Cardiac muscle cell (in vitro differentiated cells and primary cell): ENCODE measurements at regions not wholly inside any gene's neighbourhood (a gene's known extent, or its start where the extent isn't known, plus 50 kb on each side); places are given as distances from the start of the nearest gene placed in this dataset.

Experiments used
- DNase-seq, 2 donors: peaks; one replicate each; pipeline versions ENCODE4 v3.0.0 to v3.0.0-alpha.2; 2010 to 2017; ENCODE audit warnings: low read depth in 1 of 2, low spot score in 1 of 2
- H3K27ac ChIP-seq: fragments of 200-600 bp; sonication (generic); 2 replicates; pipeline ENCODE4 v1.5.1; 2016
- H3K27me3 ChIP-seq: fragments of 200-600 bp; sonication (generic); 2 replicates; pipeline ENCODE4 v1.6.0; 2016; ENCODE audit warnings: control low read depth
- H3K36me3 ChIP-seq: fragments of 200-600 bp; sonication (generic); 2 replicates; pipeline ENCODE4 v1.5.1; 2016; ENCODE audit warnings: control low read depth
- H3K4me1 ChIP-seq: fragments of 200-600 bp; sonication (generic); 2 replicates; pipeline ENCODE4 v1.8.1; 2017; ENCODE audit warnings: low read depth, mild to moderate bottlenecking, mixed run types
- H3K4me3 ChIP-seq: fragments of 200-600 bp; sonication (generic); 2 replicates; pipeline ENCODE4 v1.5.1; 2016; ENCODE audit warnings: mild to moderate bottlenecking
- H3K9me3 ChIP-seq: fragments of 200-600 bp; sonication (generic); 2 replicates; pipeline ENCODE4 v1.5.1; 2017; ENCODE audit warnings: low read depth, mild to moderate bottlenecking, control low read depth
- TF ChIP-seq, protein P1 (sequence below): IDR thresholded peaks from 2 replicates; pipeline ENCODE4 v1.5.1; 2012; ENCODE audit warnings: low read depth, mild to moderate bottlenecking, low read length

DNA sequence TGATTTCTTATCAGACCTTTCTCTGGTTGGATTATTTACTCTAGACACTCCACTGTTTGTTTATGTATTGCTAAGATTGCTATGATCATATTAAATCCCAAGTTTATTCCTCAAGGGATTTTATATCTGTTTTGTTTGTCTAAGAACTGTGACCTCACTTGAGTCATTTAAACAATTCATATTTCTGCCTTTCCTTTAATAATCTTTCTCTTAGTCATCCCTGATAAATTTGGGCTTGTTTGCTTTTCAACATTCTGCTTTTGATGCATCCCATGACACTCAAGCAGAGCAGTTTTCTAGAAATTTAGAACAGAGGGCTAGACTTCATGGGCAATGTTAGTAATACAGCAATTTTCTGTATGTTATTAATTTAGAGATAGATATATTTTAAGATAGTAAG, 231.6 kb upstream of the TNC start:
- TF ChIP-seq, protein P1, sequence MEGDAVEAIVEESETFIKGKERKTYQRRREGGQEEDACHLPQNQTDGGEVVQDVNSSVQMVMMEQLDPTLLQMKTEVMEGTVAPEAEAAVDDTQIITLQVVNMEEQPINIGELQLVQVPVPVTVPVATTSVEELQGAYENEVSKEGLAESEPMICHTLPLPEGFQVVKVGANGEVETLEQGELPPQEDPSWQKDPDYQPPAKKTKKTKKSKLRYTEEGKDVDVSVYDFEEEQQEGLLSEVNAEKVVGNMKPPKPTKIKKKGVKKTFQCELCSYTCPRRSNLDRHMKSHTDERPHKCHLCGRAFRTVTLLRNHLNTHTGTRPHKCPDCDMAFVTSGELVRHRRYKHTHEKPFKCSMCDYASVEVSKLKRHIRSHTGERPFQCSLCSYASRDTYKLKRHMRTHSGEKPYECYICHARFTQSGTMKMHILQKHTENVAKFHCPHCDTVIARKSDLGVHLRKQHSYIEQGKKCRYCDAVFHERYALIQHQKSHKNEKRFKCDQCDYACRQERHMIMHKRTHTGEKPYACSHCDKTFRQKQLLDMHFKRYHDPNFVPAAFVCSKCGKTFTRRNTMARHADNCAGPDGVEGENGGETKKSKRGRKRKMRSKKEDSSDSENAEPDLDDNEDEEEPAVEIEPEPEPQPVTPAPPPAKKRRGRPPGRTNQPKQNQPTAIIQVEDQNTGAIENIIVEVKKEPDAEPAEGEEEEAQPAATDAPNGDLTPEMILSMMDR = no peak
- H3K27me3 ChIP-seq = no peaks in the 10 kb centered on the region
- no peaks in the 10 kb centered on the region for H3K9me3 ChIP-seq
- H3K36me3 ChIP-seq = no peaks in the 10 kb centered on the region
- no peak for DNase-seq
- H3K27ac ChIP-seq = no peak overlapping the region
- no peaks in the 10 kb centered on the region for H3K4me1 ChIP-seq
- no peak overlapping the region for H3K4me3 ChIP-seq

DNA sequence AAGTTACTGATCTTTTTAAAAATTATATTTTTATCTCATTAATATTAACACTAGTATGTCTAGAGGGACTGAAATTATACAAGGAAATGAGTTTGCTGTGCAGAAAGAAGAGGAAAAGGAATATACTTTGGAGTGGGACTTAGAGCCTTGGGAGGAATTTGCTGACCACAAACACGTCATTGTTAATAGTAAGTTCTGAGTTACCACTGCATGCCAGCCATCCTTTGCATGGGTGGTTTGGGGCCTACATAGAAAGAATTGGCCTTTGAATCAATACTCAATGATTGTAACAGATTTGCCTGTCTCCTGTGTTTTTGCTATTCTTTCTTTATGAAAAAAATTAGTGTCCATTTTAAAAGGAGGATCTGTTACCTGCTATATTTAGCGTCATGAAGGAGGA, 232.6 kb upstream of the TNC start:
- H3K4me3 ChIP-seq = no peak overlapping the region
- H3K27me3 ChIP-seq = no peaks in the 10 kb centered on the region
- TF ChIP-seq, protein P1 = no peak
- no peak overlapping the region for H3K27ac ChIP-seq
- DNase-seq = no peak
- H3K4me1 ChIP-seq = no peaks in the 10 kb centered on the region
- H3K9me3 ChIP-seq = no peaks in the 10 kb centered on the region
- H3K36me3 ChIP-seq = no peaks in the 10 kb centered on the region

DNA sequence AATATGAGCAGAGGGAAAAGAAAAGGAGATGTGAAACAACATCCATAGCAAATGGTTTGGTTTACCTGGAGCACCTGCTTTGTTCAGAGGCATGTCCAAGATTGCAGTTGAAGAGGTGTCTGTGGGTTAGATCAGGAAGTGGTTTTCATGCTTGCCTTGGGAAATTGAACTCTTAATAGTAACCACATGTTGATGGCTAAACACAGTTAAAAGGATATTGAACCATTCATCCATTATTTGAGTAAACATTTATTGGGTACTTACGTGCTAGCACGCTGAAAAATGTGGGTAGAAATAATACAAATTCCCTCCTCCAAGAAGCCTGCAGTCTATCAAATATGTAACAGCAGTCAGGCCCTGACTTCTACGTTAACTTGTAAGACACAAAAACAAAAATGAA, 235.7 kb upstream of the TNC start:
- TF ChIP-seq, protein P1 = no peak
- no peak for DNase-seq
- Histone ChIP-seq H3K36me3 (no peaks in the 10 kb centered on the region), H3K4me1 (peaks cover 17% of the 10 kb centered on the region), H3K4me3 (no peak overlapping the region), H3K9me3 (no peaks in the 10 kb centered on the region), H3K27ac (no peak overlapping the region), H3K27me3 (no peaks in the 10 kb centered on the region)

DNA sequence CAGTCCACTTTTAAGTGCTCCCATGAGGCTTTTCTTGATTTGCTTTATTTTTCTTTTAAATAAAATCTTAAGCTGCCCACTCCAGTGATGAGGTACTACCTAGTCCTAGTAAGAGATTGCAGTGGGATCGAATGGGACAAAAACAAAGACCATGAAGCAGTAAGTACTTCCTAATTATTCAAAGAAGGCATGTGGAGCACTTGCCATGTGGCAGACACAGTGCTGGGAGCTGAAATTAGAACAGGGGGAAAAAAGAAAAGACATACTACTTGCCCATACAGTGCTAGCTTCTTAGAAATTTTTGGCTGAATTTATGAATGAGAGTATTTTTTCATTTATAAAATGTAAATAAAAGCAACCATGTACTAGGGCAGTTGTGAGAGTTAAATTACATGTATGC, 239.9 kb upstream of the TNC start:
- TF ChIP-seq, protein P1 = no peak
- DNase-seq = peak in 1 of 2 donors; percentile 8
- no peak overlapping the region for H3K27ac ChIP-seq
- H3K4me3 ChIP-seq = no peak overlapping the region
- H3K27me3 ChIP-seq = no peaks in the 10 kb centered on the region
- H3K4me1 ChIP-seq = peaks cover 26% of the 10 kb centered on the region
- no peaks in the 10 kb centered on the region for H3K36me3 ChIP-seq
- no peaks in the 10 kb centered on the region for H3K9me3 ChIP-seq

DNA sequence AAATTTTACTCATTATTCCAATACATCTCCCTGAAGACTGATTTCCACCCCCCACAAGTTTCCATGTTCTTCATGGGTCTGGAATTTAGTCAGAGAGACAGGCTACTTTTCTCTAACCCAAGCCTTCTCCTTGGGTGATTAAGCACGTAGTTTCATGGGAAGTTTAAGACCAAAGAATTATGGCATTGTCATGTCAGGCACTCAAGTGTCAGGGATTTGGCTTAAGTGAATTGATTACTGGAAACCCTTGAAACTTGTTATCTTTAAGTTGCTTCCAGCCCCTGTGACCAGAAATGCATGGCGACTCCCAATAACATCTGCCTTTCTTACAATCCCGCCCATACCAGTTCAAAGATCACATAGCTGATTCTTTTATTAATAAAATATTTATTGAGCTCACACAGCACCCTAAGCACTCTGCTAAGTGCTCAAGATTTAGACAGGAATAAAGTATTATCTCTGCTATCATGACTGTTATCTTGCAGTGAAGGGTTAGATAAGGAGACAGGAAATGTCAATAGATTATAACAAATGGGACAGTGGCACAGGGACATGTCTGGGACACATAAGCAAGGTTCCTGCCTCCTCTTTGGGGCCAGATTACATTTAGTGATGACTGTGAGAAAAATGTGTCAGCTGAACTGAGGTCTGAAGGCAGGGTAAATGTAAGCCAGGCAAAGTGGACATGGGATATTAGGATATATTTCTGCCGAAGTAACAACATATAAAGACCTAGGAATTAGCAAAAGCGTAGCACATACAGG, 241.2 kb upstream of the TNC start:
- Histone ChIP-seq H3K36me3 (no peaks in the 10 kb centered on the region), H3K27ac (peak overlapping the region; percentile 68), H3K4me1 (peaks cover 26% of the 10 kb centered on the region), H3K4me3 (no peak overlapping the region), H3K27me3 (no peaks in the 10 kb centered on the region), H3K9me3 (no peaks in the 10 kb centered on the region)
- DNase-seq = peak in 1 of 2 donors; percentile 5
- TF ChIP-seq, protein P1 = no peak
